Suprapubic skin (tissue), 4 donors: ENCODE measurements at regions not wholly inside any gene's neighbourhood (a gene's known extent, or its start where the extent isn't known, plus 50 kb on each side); places are given as distances from the start of the nearest gene placed in this dataset.
A peak's percentile ranks its signal among the peaks of the same experiment; 100 is the strongest.

Experiments used
- DNase-seq, 2 donors: peaks; one replicate each; pipeline ENCODE4 v3.0.0-alpha.2; 2019; ENCODE audit warnings: low spot score in 2 of 2
- H3K27ac ChIP-seq: fragments of 200-600 bp; sonication (generic); one replicate; pipeline ENCODE4 v1.5.1; 2019
- H3K27me3 ChIP-seq: fragments of 200-600 bp; sonication (generic); one replicate; pipeline ENCODE4 v1.5.1; 2019
- H3K36me3 ChIP-seq: fragments of 200-600 bp; sonication (generic); one replicate; pipeline ENCODE4 v1.5.1; 2019
- H3K4me1 ChIP-seq: fragments of 200-600 bp; sonication (generic); one replicate; pipeline ENCODE4 v1.5.1; 2019
- H3K4me3 ChIP-seq: fragments of 200-600 bp; sonication (generic); one replicate; pipeline ENCODE4 v1.5.1; 2019; ENCODE audit warnings: mild to moderate bottlenecking
- H3K9me3 ChIP-seq: fragments of 200-600 bp; sonication (generic); one replicate; pipeline ENCODE4 v1.5.1; 2019
- CTCF ChIP-seq, 2 donors: fragments of 200-600 bp in 1 of 2; fragments of 450-650 bp in 1 of 2; sonication (generic) in 1 of 2; IDR thresholded peaks; one replicate each; pipeline ENCODE4 v1.5.1; 2016 to 2019; ENCODE audit warnings: antibody characterized with exemption in 2 of 2, mild to moderate bottlenecking in 1 of 2, moderate library complexity in 1 of 2
- EP300 ChIP-seq: sonication (generic); formaldehyde crosslinking; IDR thresholded peaks from one replicate; pipeline ENCODE4 v1.6.1; 2017; ENCODE audit warnings: antibody characterized with exemption
- POLR2A ChIP-seq, 2 donors: fragments of 450-650 bp; IDR thresholded peaks; one replicate each; pipeline ENCODE4 v1.6.1; 2017; ENCODE audit warnings: antibody characterized with exemption in 2 of 2, mild to moderate bottlenecking in 2 of 2, moderate library complexity in 2 of 2
- POLR2AphosphoS5 ChIP-seq, 3 donors: sonication (generic); formaldehyde crosslinking; IDR thresholded peaks; one replicate each; pipeline ENCODE4 v1.6.1; 2017; ENCODE audit warnings: antibody characterized with exemption in 3 of 3
- WGBS: methylation state at CpG from one replicate; pipeline ENCODE4 v1.1.5; 2018; 5-methylcytosine and 5-hydroxymethylcytosine counted together

- TF ChIP-seq POLR2AphosphoS5 (IDR thresholded peaks at IDR 0.05) (no peak), EP300 (no peak), CTCF (IDR thresholded peaks at IDR 0.05) (no peak)
- Histone ChIP-seq H3K4me1 (no peaks in the 10 kb centered on the region), H3K9me3 (no peaks in the 10 kb centered on the region), H3K36me3 (no peaks in the 10 kb centered on the region), H3K27ac (no peak overlapping the region), H3K27me3 (no peaks in the 10 kb centered on the region), H3K4me3 (no peak overlapping the region)
- 60% methylated on average over 1 of the region's 1 CpG for WGBS
- no peak for DNase-seq
Observed at GRCh38 chr6:153568628-153569027, 437.5 kb upstream of the RGS17 start.

DNA sequence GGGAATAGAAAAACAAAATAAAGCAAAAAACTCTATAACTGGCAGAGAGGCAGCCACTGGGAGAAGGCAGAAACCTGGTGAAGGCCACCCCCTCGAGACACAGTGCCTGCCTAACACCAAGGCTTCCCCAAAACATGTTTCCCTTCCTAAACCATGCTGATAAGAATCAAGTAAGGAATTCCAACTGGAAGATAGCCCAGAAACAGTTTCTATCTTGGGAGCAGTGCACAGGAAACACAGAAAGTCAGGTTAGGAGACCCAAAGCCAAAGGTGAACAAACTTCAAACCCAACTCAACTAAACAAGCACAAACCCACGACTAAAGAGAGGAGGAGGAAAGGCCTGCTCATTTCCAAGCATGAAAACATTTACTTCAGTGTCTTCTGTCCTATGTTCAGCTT is 433.7 kb upstream of the RGS17 start:
- WGBS = 46% methylated on average over 2 of the region's 2 CpGs
- no peaks in the 10 kb centered on the region for H3K9me3 ChIP-seq
- H3K4me1 ChIP-seq = no peaks in the 10 kb centered on the region
- H3K4me3 ChIP-seq = no peak overlapping the region
- TF ChIP-seq CTCF (IDR thresholded peaks at IDR 0.05) (no peak), POLR2AphosphoS5 (IDR thresholded peaks at IDR 0.05) (no peak), POLR2A (IDR thresholded peaks at IDR 0.05) (no peak), EP300 (no peak)
- H3K27ac ChIP-seq = no peak overlapping the region
- DNase-seq = no peak
- H3K36me3 ChIP-seq = no peaks in the 10 kb centered on the region
- no peaks in the 10 kb centered on the region for H3K27me3 ChIP-seq

DNA sequence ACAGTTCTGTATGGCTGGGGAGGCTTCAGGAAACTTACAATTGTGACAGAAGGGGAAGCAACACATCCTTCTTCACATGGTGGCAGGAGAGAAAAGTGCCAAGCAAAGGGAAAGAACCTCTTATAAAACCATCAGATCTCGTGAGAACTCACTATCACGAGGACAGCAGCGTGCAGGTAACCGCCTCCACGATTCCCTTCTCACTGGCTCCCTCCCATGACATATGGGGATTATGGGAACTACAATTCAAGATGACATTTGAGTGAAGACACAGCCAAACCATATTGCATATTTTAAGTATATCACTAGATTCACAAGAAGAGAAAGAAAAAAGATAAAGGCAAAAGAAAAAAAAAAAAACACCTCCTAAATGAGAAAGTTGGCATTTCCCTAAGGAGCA is 431.9 kb upstream of the RGS17 start:
- TF ChIP-seq CTCF (IDR thresholded peaks at IDR 0.05) = no peak
- no peak for TF ChIP-seq EP300
- TF ChIP-seq POLR2A (IDR thresholded peaks at IDR 0.05) = no peak
- no peak for TF ChIP-seq POLR2AphosphoS5 (IDR thresholded peaks at IDR 0.05)
- DNase-seq = no peak
- H3K36me3 ChIP-seq = no peaks in the 10 kb centered on the region
- WGBS = 86% methylated on average over 5 of the region's 5 CpGs
- H3K9me3 ChIP-seq = no peaks in the 10 kb centered on the region
- H3K4me3 ChIP-seq = no peak overlapping the region
- H3K27ac ChIP-seq = no peak overlapping the region
- no peaks in the 10 kb centered on the region for H3K4me1 ChIP-seq
- no peaks in the 10 kb centered on the region for H3K27me3 ChIP-seq

DNA sequence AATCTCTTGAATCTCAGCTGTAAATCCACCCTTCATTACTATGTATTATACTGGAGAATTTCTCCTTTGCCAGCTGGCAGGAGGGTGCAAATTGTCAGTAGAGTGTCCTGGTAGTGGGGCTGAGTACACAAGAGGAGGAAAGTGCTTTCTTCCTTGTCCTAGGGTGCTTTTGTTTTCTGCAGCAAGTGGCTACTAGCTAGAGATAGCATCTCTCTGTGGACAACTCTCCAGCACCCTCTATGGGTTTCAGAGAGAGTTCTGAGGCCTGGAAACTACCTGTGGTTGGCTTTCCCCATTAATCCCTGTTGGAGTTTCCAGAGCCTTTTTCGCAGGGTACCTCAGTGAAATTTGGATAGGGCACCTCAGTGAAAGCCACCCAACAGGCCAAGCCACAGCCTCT is 422.5 kb upstream of the RGS17 start:
- DNase-seq = no peak
- 92% methylated on average over 1 of the region's 1 CpG for WGBS
- H3K4me3 ChIP-seq = no peak overlapping the region
- H3K36me3 ChIP-seq = no peaks in the 10 kb centered on the region
- no peak overlapping the region for H3K27ac ChIP-seq
- no peaks in the 10 kb centered on the region for H3K4me1 ChIP-seq
- H3K9me3 ChIP-seq = no peaks in the 10 kb centered on the region
- no peaks in the 10 kb centered on the region for H3K27me3 ChIP-seq
- TF ChIP-seq CTCF (IDR thresholded peaks at IDR 0.05) (peak in 1 of 2 donors; percentile 11), EP300 (no peak)

DNA sequence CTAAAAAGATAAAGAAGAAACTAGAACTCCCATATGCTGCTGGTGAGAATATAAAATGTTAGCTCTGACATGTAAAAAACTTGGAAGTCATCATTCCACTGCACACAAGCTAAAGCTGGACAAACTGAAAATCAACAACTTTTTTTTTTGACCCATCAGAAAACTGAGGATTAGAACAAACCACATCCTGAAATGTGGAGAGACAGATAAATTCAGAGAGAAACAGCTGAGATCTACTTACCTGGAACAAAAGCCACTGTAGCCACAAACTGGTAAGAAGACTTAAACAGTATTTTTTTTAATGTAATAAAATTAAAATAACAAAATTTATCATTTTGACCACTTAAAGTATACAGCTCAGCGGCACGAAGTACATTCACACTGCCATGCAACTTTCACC is 408.5 kb upstream of the RGS17 start:
- no peak overlapping the region for H3K4me3 ChIP-seq
- WGBS = 84% methylated on average over 2 of the region's 2 CpGs
- no peaks in the 10 kb centered on the region for H3K4me1 ChIP-seq
- H3K9me3 ChIP-seq = peaks cover 7% of the 10 kb centered on the region
- DNase-seq = no peak
- no peaks in the 10 kb centered on the region for H3K36me3 ChIP-seq
- H3K27ac ChIP-seq = no peak overlapping the region
- TF ChIP-seq POLR2A (IDR thresholded peaks at IDR 0.05) = no peak
- H3K27me3 ChIP-seq = no peaks in the 10 kb centered on the region

GRCh38 chr6:153538491-153538890 is 407.4 kb upstream of the RGS17 start:
- Histone ChIP-seq H3K4me3 (no peak overlapping the region), H3K27ac (no peak overlapping the region), H3K4me1 (no peaks in the 10 kb centered on the region), H3K27me3 (no peaks in the 10 kb centered on the region), H3K9me3 (peaks cover 5% of the 10 kb centered on the region), H3K36me3 (no peaks in the 10 kb centered on the region)
- 68% methylated on average over 1 of the region's 1 CpG for WGBS
- TF ChIP-seq POLR2A (IDR thresholded peaks at IDR 0.05) (no peak), EP300 (no peak), CTCF (IDR thresholded peaks at IDR 0.05) (no peak), POLR2AphosphoS5 (IDR thresholded peaks at IDR 0.05) (no peak)
- no peak for DNase-seq
